ENCODE measurements at regions not wholly inside any gene's neighbourhood (a gene's known extent, or its start where the extent isn't known, plus 50 kb on each side); places are given as distances from the start of the nearest gene placed in this dataset.

- no peaks in the 10 kb centered on the region for H3K79me2 ChIP-seq (ENCODE audit: insufficient read depth, low read length)
- no peaks in the 10 kb centered on the region for H3K27me3 ChIP-seq (ENCODE audit: low read length)
- H3K9me2 ChIP-seq (replicated peaks; ENCODE audit: insufficient read depth, low read length) = no peaks in the 10 kb centered on the region
- H3K36me3 ChIP-seq (ENCODE audit: low read length) = no peaks in the 10 kb centered on the region
- H2AFZ ChIP-seq (ENCODE audit: low read depth, low read length, severe bottlenecking) = no peak overlapping the region
- TF ChIP-seq, protein P1, sequence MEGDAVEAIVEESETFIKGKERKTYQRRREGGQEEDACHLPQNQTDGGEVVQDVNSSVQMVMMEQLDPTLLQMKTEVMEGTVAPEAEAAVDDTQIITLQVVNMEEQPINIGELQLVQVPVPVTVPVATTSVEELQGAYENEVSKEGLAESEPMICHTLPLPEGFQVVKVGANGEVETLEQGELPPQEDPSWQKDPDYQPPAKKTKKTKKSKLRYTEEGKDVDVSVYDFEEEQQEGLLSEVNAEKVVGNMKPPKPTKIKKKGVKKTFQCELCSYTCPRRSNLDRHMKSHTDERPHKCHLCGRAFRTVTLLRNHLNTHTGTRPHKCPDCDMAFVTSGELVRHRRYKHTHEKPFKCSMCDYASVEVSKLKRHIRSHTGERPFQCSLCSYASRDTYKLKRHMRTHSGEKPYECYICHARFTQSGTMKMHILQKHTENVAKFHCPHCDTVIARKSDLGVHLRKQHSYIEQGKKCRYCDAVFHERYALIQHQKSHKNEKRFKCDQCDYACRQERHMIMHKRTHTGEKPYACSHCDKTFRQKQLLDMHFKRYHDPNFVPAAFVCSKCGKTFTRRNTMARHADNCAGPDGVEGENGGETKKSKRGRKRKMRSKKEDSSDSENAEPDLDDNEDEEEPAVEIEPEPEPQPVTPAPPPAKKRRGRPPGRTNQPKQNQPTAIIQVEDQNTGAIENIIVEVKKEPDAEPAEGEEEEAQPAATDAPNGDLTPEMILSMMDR (IDR thresholded peaks at IDR 0.05; ENCODE audit: insufficient read depth, low read length, poor library complexity, severe bottlenecking) = no peak
- TF ChIP-seq EZH2phosphoT487 (conservative IDR thresholded peaks at IDR 0.05; ENCODE audit: low read length) = no peak
- H3K4me2 ChIP-seq (ENCODE audit: low read depth, low read length, poor library complexity, severe bottlenecking) = no peak overlapping the region
- H3K4me3 ChIP-seq (ENCODE audit: insufficient read depth, low read length, poor library complexity, severe bottlenecking) = no peak overlapping the region
- H3K9ac ChIP-seq (ENCODE audit: low read length) = no peak overlapping the region
- no peaks in the 10 kb centered on the region; the same call in 1 of the 2 replicates for H3K9me3 ChIP-seq (ENCODE audit: insufficient read depth, low read length)
- no peaks in the 10 kb centered on the region for H3F3A ChIP-seq (ENCODE audit: insufficient read depth)
- no peak overlapping the region for H3K27ac ChIP-seq (ENCODE audit: low read depth, low read length)
- no peaks in the 10 kb centered on the region for H4K20me1 ChIP-seq (ENCODE audit: low read depth, low read length)
These were observed 921.7 kb upstream of the KCND2 start for GRCh38 chr7:119351320-119351719.

- no peak overlapping the region for H3K4me3 ChIP-seq (ENCODE audit: insufficient read depth, low read length, poor library complexity, severe bottlenecking)
- no peak for TF ChIP-seq EZH2phosphoT487 (conservative IDR thresholded peaks at IDR 0.05; ENCODE audit: low read length)
- TF ChIP-seq, protein P1 (IDR thresholded peaks at IDR 0.05; ENCODE audit: insufficient read depth, low read length, poor library complexity, severe bottlenecking) = no peak
- H3K9me3 ChIP-seq (ENCODE audit: insufficient read depth, low read length) = no peaks in the 10 kb centered on the region
- H3K27ac ChIP-seq (ENCODE audit: low read depth, low read length) = no peak overlapping the region
- H3K9ac ChIP-seq (ENCODE audit: low read length) = no peak overlapping the region
- no peaks in the 10 kb centered on the region for H3F3A ChIP-seq (ENCODE audit: insufficient read depth)
- no peaks in the 10 kb centered on the region for H4K20me1 ChIP-seq (ENCODE audit: low read depth, low read length)
- H3K4me2 ChIP-seq (ENCODE audit: low read depth, low read length, poor library complexity, severe bottlenecking) = no peak overlapping the region
- no peaks in the 10 kb centered on the region for H3K27me3 ChIP-seq (ENCODE audit: low read length)
- no peak overlapping the region for H2AFZ ChIP-seq (ENCODE audit: low read depth, low read length, severe bottlenecking)
- no peaks in the 10 kb centered on the region for H3K36me3 ChIP-seq (ENCODE audit: low read length)
- H3K79me2 ChIP-seq (ENCODE audit: insufficient read depth, low read length) = no peaks in the 10 kb centered on the region
- H3K9me2 ChIP-seq (replicated peaks; ENCODE audit: insufficient read depth, low read length) = no peaks in the 10 kb centered on the region
These were observed 898.5 kb upstream of the KCND2 start for GRCh38 chr7:119374436-119374835.

DNA sequence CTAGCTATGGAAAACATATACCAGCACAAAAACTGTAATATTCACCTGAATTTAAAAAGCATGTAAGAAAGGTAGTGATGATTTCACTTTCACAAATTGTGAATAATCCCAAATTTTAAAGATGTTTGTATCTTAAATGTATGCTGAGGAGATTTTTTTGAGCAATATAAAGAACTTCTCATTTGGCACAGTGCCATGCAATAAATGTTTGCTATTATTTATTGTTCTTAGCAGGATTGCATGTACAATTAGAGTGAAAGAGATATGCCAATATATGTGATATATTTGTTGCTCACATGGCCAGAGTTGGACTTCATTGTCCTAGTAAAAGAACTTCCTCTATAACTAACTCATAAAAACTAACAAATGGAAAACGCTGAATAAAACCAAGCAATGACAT is 895.1 kb upstream of the KCND2 start:
- Histone ChIP-seq H3K9me2 (replicated peaks; ENCODE audit: insufficient read depth, low read length) (no peaks in the 10 kb centered on the region), H3K79me2 (ENCODE audit: insufficient read depth, low read length) (no peaks in the 10 kb centered on the region), H3K27ac (ENCODE audit: low read depth, low read length) (no peak overlapping the region), H2AFZ (ENCODE audit: low read depth, low read length, severe bottlenecking) (no peak overlapping the region), H3F3A (ENCODE audit: insufficient read depth) (no peaks in the 10 kb centered on the region), H3K9ac (ENCODE audit: low read length) (no peak overlapping the region), H4K20me1 (ENCODE audit: low read depth, low read length) (no peaks in the 10 kb centered on the region), H3K4me2 (ENCODE audit: low read depth, low read length, poor library complexity, severe bottlenecking) (no peak overlapping the region), H3K27me3 (ENCODE audit: low read length) (no peaks in the 10 kb centered on the region), H3K36me3 (ENCODE audit: low read length) (no peaks in the 10 kb centered on the region), H3K9me3 (ENCODE audit: insufficient read depth, low read length) (no peaks in the 10 kb centered on the region), H3K4me3 (ENCODE audit: insufficient read depth, low read length, poor library complexity, severe bottlenecking) (no peak overlapping the region)
- TF ChIP-seq, protein P1 (IDR thresholded peaks at IDR 0.05; ENCODE audit: insufficient read depth, low read length, poor library complexity, severe bottlenecking) = no peak
- no peak for TF ChIP-seq EZH2phosphoT487 (conservative IDR thresholded peaks at IDR 0.05; ENCODE audit: low read length)
